Naive B cell (primary cell): ENCODE measurements at regions not wholly inside any gene's neighbourhood (a gene's known extent, or its start where the extent isn't known, plus 50 kb on each side); places are given as distances from the start of the nearest gene placed in this dataset.
"Not testable (repeated sequence)": the region's sequence is repeated elsewhere in the genome, so short reads cannot be mapped to it uniquely, and the experiment has no call there.

Experiments
- ATAC-seq, 2 donors: fragments of 150-1000 bp; cut with Tn5 transposase; 2 replicates each; pipeline ENCODE4 v1.10.0; 2021; ENCODE audit warnings: low read depth in 2 of 2, mild to moderate bottlenecking in 2 of 2, moderate library complexity in 2 of 2
- DNase-seq: peaks from one replicate; pipeline ENCODE4 v3.0.0; 2022
- H3K27ac Mint-ChIP-seq, 6 donors: one replicate each; pipeline ENCODE4 v1.8.0; 2020 to 2022; ENCODE audit warnings: mild to moderate bottlenecking in 6 of 6, mixed read lengths in 6 of 6, moderate library complexity in 5 of 6, inconsistent platforms in 2 of 6
- H3K27me3 Mint-ChIP-seq, 3 donors: one replicate each; pipeline ENCODE4 v1.8.0; 2021 to 2022; ENCODE audit warnings: mixed read lengths in 3 of 3, mild to moderate bottlenecking in 1 of 3
- H3K36me3 Mint-ChIP-seq, 2 donors: one replicate each; pipeline ENCODE4 v1.8.0; 2020 to 2022; ENCODE audit warnings: mixed read lengths in 2 of 2, inconsistent platforms in 1 of 2, mild to moderate bottlenecking in 1 of 2
- H3K4me1 Mint-ChIP-seq, 3 donors: one replicate each; pipeline ENCODE4 v1.8.0; 2020 to 2022; ENCODE audit warnings: mixed read lengths in 3 of 3, inconsistent platforms in 1 of 3, mild to moderate bottlenecking in 1 of 3, moderate library complexity in 1 of 3
- H3K4me3 Mint-ChIP-seq, 8 donors: one replicate each; pipeline ENCODE4 v1.8.0; 2020 to 2022; ENCODE audit warnings: mild to moderate bottlenecking in 8 of 8, mixed read lengths in 8 of 8, moderate library complexity in 8 of 8, inconsistent platforms in 2 of 8
- H3K9me3 Mint-ChIP-seq, 7 donors: one replicate each; pipeline ENCODE4 v1.8.0; 2020 to 2022; ENCODE audit warnings: mixed read lengths in 7 of 7, mild to moderate bottlenecking in 5 of 7, inconsistent platforms in 2 of 7, moderate library complexity in 1 of 7

DNA sequence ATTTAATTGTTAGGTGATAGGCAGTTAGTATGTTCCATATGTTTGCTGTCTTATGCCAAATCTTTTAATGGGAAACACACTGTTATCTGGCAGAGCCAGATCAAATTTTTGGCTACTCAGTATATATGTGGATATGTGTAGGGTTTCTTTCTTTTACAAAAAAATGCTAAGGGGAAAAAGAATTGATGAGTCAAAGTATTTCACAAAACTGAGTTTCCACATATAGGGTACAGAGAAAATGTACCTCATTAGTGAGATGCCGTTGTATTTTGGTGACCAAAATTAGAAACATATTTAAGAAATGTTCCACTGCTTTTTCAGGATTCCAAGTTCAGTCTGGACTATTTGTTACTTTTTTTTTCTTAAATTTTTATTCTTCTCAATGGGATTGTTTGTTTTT is 201.2 kb upstream of the PTGFR start:
- Mint-ChIP-seq H3K4me1 (no peaks in the 10 kb centered on the region), H3K9me3 (peaks cover 0 to 4% (median 0%) of the 10 kb centered on the region in 7 donors), H3K27ac (no peak overlapping the region), H3K4me3 (no peak overlapping the region), H3K36me3 (no peaks in the 10 kb centered on the region), H3K27me3 (peaks cover 0 to 4% (median 4%) of the 10 kb centered on the region in 3 donors)
- DNase-seq (no peak), ATAC-seq (no peak)

DNA sequence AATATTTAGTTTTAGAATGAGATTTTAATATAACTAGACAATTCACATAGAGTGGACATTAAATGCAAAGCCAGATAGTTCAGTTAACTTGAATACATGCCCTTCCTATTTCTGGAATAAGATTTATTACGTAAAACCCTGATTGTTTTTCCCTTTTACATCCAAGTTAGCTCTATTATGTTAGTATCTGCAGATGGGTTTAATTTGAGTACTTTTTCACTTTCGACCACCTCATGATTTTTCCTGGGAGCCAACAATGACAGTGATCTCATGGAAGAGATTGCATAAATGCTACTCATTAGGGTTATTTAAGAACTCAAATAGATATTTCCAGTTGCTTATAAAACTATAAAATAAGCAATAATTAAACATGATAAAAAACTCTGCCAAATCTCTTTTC is 199.4 kb upstream of the PTGFR start:
- no peaks in the 10 kb centered on the region for H3K4me1 Mint-ChIP-seq
- H3K27ac Mint-ChIP-seq = no peak overlapping the region

DNA sequence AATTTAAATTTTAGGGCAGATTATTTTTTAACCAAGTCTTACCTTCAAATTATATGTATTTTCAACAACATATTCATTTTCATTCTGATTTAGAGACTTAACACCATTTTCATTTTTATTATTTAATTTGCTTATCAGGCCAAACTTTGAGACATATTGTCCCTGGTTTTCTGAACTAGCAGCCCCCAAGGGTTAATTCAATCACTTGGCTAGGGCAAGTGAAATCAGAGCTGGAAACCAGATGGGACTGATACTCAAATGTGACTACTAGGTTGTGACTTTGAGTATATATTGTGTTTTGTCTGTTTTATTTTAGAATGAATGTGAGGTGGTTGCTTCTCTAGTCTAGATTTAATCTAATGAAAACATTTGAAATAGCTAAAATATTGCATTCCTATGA is 198.9 kb upstream of the PTGFR start:
- DNase-seq = no peak
- Mint-ChIP-seq H3K36me3 (no peaks in the 10 kb centered on the region), H3K27me3 (peaks cover 0 to 4% (median 0%) of the 10 kb centered on the region in 3 donors), H3K4me1 (no peaks in the 10 kb centered on the region), H3K4me3 (no peak overlapping the region), H3K27ac (no peak overlapping the region), H3K9me3 (peaks cover 0 to 4% (median 0%) of the 10 kb centered on the region in 7 donors)
- no peak for ATAC-seq

More for the DNA sequence above, 199.4 kb upstream of the PTGFR start:
- Mint-ChIP-seq H3K9me3 (peaks cover 0 to 4% (median 0%) of the 10 kb centered on the region in 7 donors), H3K27me3 (peaks cover 0 to 4% (median 0%) of the 10 kb centered on the region in 3 donors), H3K4me3 (no peak overlapping the region), H3K36me3 (no peaks in the 10 kb centered on the region)
- no peak for DNase-seq
- ATAC-seq = no peak

DNA sequence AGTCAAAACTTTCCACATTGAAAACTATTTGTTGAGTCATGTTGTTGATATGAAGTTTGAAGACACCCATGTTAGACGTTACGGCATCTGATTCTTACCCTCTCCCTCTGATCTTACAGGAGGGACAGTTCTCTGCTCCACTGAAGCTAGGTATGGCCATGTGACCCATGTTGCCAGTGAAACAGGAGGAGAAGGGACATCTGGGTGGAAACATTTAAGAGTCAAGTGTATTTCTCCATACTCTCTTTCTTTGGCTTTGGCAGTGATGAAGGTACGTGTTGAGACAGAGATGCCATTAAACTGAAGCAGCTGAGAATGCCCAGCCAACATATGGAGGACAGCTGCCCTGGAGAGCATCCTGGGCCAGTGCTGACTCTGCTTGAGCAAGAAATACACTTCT is 198.4 kb upstream of the PTGFR start:
- ATAC-seq (no peak), DNase-seq (no peak)
- H3K27me3 Mint-ChIP-seq = peaks cover 0 to 4% (median 0%) of the 10 kb centered on the region in 3 donors
- H3K36me3 Mint-ChIP-seq = no peaks in the 10 kb centered on the region
- no peak overlapping the region for H3K4me3 Mint-ChIP-seq
- H3K9me3 Mint-ChIP-seq = peaks cover 0 to 4% (median 0%) of the 10 kb centered on the region in 7 donors
- no peak overlapping the region for H3K27ac Mint-ChIP-seq
- no peaks in the 10 kb centered on the region for H3K4me1 Mint-ChIP-seq

DNA sequence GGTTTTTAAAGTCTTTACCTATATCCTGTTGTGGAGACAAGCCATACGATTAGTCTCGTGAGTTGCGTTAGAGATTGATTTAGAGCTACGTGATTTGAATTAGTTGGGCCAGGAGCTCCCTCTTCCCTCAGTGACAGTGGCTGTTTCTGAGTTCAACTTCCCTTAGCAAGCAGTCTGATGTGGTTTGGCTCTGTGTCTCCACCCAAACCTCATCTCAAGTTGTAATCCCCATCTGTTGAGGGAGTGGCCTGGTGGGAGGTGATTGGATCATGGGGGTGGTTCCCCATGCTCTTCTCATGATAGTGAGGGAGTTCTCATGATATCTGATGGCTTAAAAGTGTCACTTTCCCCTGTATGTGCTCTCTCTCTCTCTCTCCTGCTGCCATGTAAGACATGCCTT is 192.9 kb upstream of the PTGFR start:
- ATAC-seq = no peak
- no peak overlapping the region for H3K4me3 Mint-ChIP-seq
- H3K36me3 Mint-ChIP-seq = no peaks in the 10 kb centered on the region
- H3K27ac Mint-ChIP-seq = no peak overlapping the region
- DNase-seq = no peak
- peaks cover 0 to 3% (median 0%) of the 10 kb centered on the region in 3 donors for H3K27me3 Mint-ChIP-seq
- H3K9me3 Mint-ChIP-seq = peaks cover 0 to 7% (median 3%) of the 10 kb centered on the region in 7 donors
- no peaks in the 10 kb centered on the region for H3K4me1 Mint-ChIP-seq

- no peak for DNase-seq
- no peak overlapping the region for H3K27ac Mint-ChIP-seq
- ATAC-seq = no peak
- H3K9me3 Mint-ChIP-seq = peaks cover 0 to 11% (median 3%) of the 10 kb centered on the region in 7 donors
- H3K4me1 Mint-ChIP-seq = no peaks in the 10 kb centered on the region
- H3K4me3 Mint-ChIP-seq = no peak overlapping the region
- no peaks in the 10 kb centered on the region for H3K36me3 Mint-ChIP-seq
- no peaks in the 10 kb centered on the region for H3K27me3 Mint-ChIP-seq
Observed at GRCh38 chr1:78298349-78298748, 192.4 kb upstream of the PTGFR start.

DNA sequence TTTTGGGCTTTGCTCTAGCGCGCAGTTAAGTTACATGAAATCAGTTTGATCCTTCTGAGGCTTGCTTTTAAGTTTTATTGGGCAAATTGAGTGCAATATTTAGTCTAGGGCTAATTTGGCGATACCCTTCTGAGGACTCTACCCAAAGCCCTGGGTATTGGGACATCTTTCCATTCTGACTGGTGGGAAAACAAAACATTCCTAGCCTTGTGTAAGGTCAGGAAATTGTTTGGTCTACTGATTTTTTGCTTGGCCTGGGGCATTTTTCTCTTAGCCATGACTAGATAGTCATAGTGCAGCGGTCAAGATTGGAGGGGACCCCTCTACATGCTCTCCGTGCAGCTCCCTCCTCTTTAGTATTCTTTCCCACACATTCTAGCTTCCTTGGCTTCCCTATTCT is 189.6 kb upstream of the PTGFR start:
- ATAC-seq (no peak), DNase-seq (no peak)
- Mint-ChIP-seq H3K9me3 (peaks cover 0 to 11% (median 3%) of the 10 kb centered on the region in 7 donors), H3K27me3 (no peaks in the 10 kb centered on the region), H3K4me1 (no peaks in the 10 kb centered on the region), H3K4me3 (no peak overlapping the region), H3K27ac (peak overlapping the region in 2 of 6 donors; percentile 35 to 59), H3K36me3 (no peaks in the 10 kb centered on the region)

DNA sequence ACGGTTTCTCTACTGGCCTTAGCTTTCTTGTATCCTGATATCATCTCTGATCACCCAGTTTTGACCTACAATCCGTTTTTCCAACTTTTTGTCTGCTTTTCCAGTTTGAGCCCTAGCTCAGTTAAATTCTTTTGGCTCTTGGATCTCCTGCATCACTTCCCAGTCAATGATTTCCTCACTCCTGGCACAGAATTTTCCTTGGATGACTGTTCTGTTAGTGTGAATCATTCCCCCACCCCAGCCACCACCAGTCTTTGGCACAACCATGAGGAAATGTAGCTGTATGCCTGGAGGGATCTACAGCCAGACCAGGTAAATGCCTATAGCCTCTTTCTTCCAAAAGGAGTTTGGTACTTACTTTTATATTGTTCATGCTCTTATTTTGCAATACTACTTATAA is 187.2 kb upstream of the PTGFR start:
- H3K36me3 Mint-ChIP-seq = no peaks in the 10 kb centered on the region
- ATAC-seq (no peak), DNase-seq (no peak)
- H3K4me1 Mint-ChIP-seq = no peaks in the 10 kb centered on the region
- peaks cover 0 to 5% (median 2%) of the 10 kb centered on the region in 7 donors for H3K9me3 Mint-ChIP-seq
- H3K4me3 Mint-ChIP-seq = no peak overlapping the region
- no peak overlapping the region for H3K27ac Mint-ChIP-seq
- peaks cover 0 to 4% (median 0%) of the 10 kb centered on the region in 3 donors for H3K27me3 Mint-ChIP-seq

DNA sequence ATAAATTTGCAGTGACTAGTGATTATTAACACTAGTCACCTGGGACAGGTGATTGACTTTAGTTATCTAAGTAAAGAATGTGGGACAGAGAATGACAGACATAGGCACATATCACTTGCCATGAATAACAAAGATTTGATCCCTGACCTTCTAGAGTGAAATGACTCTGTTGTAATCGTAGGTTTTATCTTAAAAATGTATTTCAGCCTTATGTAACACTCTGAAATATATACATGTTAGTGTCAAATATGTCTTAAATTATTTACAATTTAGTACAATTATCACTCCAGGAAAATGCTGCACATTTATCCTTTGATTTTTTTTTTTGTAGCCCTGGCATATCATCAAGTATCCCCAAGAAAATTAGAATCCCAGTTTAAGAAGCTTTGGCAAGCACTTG is 186.4 kb upstream of the PTGFR start:
- Mint-ChIP-seq H3K9me3 (peaks cover 0 to 5% (median 2%) of the 10 kb centered on the region in 7 donors), H3K4me1 (no peaks in the 10 kb centered on the region), H3K4me3 (no peak overlapping the region), H3K36me3 (no peaks in the 10 kb centered on the region), H3K27me3 (peaks cover 0 to 4% (median 0%) of the 10 kb centered on the region in 3 donors), H3K27ac (no peak overlapping the region)
- DNase-seq = no peak
- ATAC-seq = no peak

GRCh38 chr1:78304761-78305160 is 186.0 kb upstream of the PTGFR start:
- H3K36me3 Mint-ChIP-seq = no peaks in the 10 kb centered on the region
- no peaks in the 10 kb centered on the region for H3K4me1 Mint-ChIP-seq
- peaks cover 0 to 5% (median 2%) of the 10 kb centered on the region in 7 donors for H3K9me3 Mint-ChIP-seq
- no peak overlapping the region for H3K4me3 Mint-ChIP-seq
- no peak for DNase-seq
- no peak overlapping the region for H3K27ac Mint-ChIP-seq
- H3K27me3 Mint-ChIP-seq = peaks cover 0 to 4% (median 0%) of the 10 kb centered on the region in 3 donors
- ATAC-seq = no peak

- not testable (repeated sequence) for H3K27ac Mint-ChIP-seq, H3K4me3 Mint-ChIP-seq, H3K4me1 Mint-ChIP-seq, DNase-seq, ATAC-seq, H3K36me3 Mint-ChIP-seq, H3K27me3 Mint-ChIP-seq
- H3K9me3 Mint-ChIP-seq = peaks cover 0 to 11% (median 7%) of the 10 kb centered on the region in 7 donors
Observed at GRCh38 chr1:78310261-78310660, 180.5 kb upstream of the PTGFR start.

GRCh38 chr1:78318011-78318410 is 172.8 kb upstream of the PTGFR start:
- peaks cover 0 to 8% (median 3%) of the 10 kb centered on the region in 7 donors for H3K9me3 Mint-ChIP-seq
- ATAC-seq = no peak
- H3K4me1 Mint-ChIP-seq = no peaks in the 10 kb centered on the region
- DNase-seq = no peak
- no peak overlapping the region for H3K27ac Mint-ChIP-seq
- no peak overlapping the region for H3K4me3 Mint-ChIP-seq
- no peaks in the 10 kb centered on the region for H3K36me3 Mint-ChIP-seq
- H3K27me3 Mint-ChIP-seq = no peaks in the 10 kb centered on the region

DNA sequence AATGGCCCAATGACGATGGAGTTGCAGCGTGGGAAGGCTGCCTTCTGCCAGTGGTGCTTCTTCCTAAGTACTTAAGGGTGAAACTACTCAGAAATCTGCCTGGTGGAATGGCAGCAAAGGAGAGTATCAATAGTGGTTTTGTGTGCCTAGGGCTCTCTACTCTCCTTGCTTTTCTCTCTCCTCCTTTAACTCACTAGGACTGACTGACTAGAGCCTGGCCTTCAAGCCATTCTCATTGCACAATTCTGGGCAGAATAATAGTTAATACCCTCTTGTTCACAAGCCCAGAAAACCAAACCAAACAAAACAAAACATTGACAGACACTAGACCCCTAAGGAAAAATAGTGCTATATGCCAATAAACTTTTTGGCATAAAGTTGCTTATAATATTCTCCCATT is 171.2 kb upstream of the PTGFR start:
- Mint-ChIP-seq H3K4me1 (no peaks in the 10 kb centered on the region), H3K9me3 (peaks cover 0 to 7% (median 0%) of the 10 kb centered on the region in 7 donors), H3K4me3 (no peak overlapping the region), H3K27ac (no peak overlapping the region), H3K36me3 (no peaks in the 10 kb centered on the region), H3K27me3 (no peaks in the 10 kb centered on the region)
- ATAC-seq (no peak), DNase-seq (no peak)

DNA sequence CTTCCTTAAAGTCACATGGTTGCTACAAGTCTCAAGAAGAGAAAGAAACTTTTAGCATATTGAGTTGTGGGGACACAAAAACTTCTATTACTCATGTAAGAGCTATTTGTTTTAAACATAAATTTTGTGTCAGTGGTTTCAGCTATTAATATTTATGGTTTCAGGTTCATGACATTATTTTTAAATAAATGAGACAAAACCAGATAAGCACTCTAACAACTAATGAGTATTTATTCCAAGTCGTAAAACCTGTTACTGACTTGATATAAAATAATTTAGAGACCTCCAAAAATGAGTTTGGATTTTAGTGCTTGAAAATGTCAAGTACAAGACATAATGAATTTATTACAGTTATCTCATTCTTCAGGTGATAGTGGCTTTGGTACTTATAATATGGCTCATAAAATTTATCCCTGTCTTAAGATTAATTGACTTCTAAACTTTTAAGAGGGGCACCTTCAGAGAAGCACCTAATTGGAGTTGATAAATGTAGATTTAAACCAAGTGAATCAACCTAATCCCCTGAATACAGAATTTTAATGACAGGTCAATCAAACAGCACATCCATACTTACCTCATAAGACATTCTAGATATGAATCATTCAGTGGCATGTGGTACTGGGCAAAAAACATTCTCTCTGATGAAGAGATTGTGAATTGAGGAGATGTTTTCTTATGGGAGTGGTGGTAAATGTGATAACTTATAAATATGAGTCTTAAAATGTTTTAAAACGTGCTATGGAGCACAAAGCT is 167.7 kb upstream of the PTGFR start:
- no peak for ATAC-seq
- Mint-ChIP-seq H3K27ac (no peak overlapping the region), H3K4me3 (no peak overlapping the region), H3K9me3 (no peaks in the 10 kb centered on the region), H3K27me3 (no peaks in the 10 kb centered on the region), H3K4me1 (no peaks in the 10 kb centered on the region), H3K36me3 (no peaks in the 10 kb centered on the region)
- DNase-seq = no peak
